ENCODE measurements at regions not wholly inside any gene's neighbourhood (a gene's known extent, or its start where the extent isn't known, plus 50 kb on each side); places are given as distances from the start of the nearest gene placed in this dataset.

DNA sequence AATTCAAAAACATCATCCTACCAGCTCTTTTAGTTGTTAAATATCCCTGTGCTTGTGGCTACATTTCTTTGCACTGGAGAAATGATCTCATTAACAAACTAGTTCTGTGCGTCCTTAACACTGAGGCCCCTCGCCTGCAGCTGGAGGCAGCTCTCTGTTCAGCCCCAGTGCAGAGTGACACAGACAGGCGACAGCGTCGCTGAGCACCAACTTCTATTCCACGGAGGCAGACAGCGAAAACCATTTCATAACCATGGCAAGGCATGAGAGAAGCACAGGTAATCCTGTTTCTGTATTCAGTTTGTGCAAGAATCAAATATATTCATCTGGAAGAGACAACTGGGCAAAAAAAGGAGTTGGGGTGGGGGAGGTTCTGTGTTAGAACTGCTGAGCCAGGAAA lies 530.7 kb downstream of the ZIC1 start:
- Mint-ChIP-seq H3K36me3 (ENCODE audit: low read depth) (no peaks in the 10 kb centered on the region), H3K9me3 (ENCODE audit: low read depth) (no peaks in the 10 kb centered on the region), H3K27me3 (ENCODE audit: low read depth) (no peaks in the 10 kb centered on the region), H3K27ac (ENCODE audit: unreplicated experiment) (peak overlapping the region; percentile 76), H3K4me1 (ENCODE audit: low read depth) (peaks cover 44% of the 10 kb centered on the region), H3K4me3 (ENCODE audit: unreplicated experiment) (peak overlapping the region; percentile 68)
- DNase-seq (ENCODE audit: low spot score) = no peak
- TF ChIP-seq, protein P1, sequence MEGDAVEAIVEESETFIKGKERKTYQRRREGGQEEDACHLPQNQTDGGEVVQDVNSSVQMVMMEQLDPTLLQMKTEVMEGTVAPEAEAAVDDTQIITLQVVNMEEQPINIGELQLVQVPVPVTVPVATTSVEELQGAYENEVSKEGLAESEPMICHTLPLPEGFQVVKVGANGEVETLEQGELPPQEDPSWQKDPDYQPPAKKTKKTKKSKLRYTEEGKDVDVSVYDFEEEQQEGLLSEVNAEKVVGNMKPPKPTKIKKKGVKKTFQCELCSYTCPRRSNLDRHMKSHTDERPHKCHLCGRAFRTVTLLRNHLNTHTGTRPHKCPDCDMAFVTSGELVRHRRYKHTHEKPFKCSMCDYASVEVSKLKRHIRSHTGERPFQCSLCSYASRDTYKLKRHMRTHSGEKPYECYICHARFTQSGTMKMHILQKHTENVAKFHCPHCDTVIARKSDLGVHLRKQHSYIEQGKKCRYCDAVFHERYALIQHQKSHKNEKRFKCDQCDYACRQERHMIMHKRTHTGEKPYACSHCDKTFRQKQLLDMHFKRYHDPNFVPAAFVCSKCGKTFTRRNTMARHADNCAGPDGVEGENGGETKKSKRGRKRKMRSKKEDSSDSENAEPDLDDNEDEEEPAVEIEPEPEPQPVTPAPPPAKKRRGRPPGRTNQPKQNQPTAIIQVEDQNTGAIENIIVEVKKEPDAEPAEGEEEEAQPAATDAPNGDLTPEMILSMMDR (IDR thresholded peaks at IDR 0.05) = no peak

DNA sequence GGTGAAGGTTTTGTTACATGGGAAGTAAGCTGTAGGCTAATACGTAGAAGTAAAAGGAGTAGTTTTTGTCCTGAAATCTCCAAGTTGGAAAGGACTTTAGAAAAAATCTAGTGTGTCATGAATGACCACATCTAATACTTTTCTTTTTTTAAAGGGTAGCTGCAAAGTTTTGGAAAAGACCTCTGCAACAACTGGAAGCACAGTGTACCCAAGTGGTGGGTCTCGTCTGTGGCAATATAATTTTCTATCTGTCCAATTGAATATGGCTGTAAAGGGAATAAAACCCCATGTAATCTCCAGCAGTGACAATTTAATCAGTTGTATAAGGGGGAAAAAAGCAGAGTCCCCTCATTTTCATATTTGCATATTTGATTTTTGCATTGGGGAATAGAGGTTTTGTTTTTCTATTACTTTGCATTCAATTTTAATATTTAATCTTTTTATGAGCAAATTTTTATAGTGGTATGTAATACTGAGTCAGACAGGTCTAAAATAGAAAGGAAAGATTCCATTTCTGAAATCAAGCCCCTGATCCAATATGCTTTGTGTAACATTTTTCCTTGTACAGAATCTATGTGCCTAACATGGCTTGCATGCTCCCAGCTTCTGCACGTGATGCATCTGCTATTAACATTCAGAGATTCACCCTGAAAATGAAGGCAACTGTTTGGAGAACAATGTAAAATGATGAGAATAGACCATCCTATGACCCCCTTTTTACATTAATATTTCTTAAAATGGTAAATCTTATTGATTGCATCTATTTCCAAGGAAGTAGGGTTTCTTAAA lies 531.4 kb downstream of the ZIC1 start:
- H3K9me3 Mint-ChIP-seq (ENCODE audit: low read depth) = no peaks in the 10 kb centered on the region
- no peaks in the 10 kb centered on the region for H3K36me3 Mint-ChIP-seq (ENCODE audit: low read depth)
- no peaks in the 10 kb centered on the region for H3K27me3 Mint-ChIP-seq (ENCODE audit: low read depth)
- TF ChIP-seq, protein P1 (IDR thresholded peaks at IDR 0.05) = peak; percentile 44
- peaks cover 47% of the 10 kb centered on the region for H3K4me1 Mint-ChIP-seq (ENCODE audit: low read depth)
- no peak overlapping the region for H3K27ac Mint-ChIP-seq (ENCODE audit: unreplicated experiment)
- H3K4me3 Mint-ChIP-seq (ENCODE audit: unreplicated experiment) = peak overlapping the region; percentile 2
- DNase-seq (ENCODE audit: low spot score) = no peak

DNA sequence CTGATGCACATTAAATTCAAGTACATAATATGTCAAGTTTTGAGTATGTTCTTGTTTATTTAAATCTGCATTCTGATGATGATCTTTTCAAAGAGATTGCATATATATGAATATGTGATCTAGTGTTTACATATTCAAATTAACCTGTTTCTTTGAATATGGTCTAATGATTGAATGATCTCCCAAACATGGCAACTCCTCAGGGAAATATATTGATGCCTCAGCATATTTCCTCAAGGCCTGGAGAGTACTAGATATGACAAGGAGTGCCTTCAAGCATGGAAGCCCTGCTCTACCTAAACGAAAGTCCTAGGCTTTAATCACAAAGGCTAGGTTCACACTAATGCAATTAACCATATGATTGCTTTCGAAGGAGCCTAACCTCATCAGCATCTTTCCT lies 532.8 kb downstream of the ZIC1 start:
- H3K4me1 Mint-ChIP-seq (ENCODE audit: low read depth) = peaks cover 54% of the 10 kb centered on the region
- H3K36me3 Mint-ChIP-seq (ENCODE audit: low read depth) = no peaks in the 10 kb centered on the region
- TF ChIP-seq, protein P1 (IDR thresholded peaks at IDR 0.05) = no peak
- no peak overlapping the region for H3K27ac Mint-ChIP-seq (ENCODE audit: unreplicated experiment)
- no peaks in the 10 kb centered on the region for H3K9me3 Mint-ChIP-seq (ENCODE audit: low read depth)
- H3K4me3 Mint-ChIP-seq (ENCODE audit: unreplicated experiment) = no peak overlapping the region
- no peak for DNase-seq (ENCODE audit: low spot score)
- H3K27me3 Mint-ChIP-seq (ENCODE audit: low read depth) = no peaks in the 10 kb centered on the region

DNA sequence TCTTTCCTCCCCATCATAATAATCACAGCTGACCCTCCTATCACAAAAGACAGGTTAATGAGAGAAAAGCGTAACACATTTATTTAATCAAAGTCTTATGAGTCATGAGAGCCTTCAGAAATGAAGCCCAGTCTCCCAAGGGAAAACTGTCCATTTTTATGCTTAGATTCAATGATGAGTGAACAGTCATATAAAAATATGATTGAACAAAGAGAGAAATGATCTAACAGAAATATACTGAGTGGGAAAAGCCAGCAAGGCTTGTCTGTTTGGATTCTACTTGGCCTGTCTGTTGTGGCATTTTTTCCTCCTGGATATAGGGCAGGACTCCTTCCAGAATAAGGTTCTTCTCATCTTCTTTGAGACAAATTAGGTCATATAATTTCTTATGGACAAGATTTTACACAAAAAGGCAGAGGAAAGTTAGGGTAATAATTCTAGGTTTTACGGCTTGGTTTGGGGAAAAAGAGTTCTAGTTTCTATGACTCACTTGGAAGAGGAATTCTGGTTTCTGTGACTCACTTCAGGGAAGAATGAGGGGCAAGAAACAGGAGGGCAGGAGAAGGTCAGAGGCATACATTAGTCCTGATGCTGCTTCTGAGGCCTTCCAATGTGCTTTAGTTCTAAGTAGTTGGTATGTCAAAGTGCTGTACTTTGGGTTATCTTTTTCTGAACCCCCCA lies 534.2 kb downstream of the ZIC1 start:
- Mint-ChIP-seq H3K4me1 (ENCODE audit: low read depth) (peaks cover 48% of the 10 kb centered on the region), H3K4me3 (ENCODE audit: unreplicated experiment) (no peak overlapping the region), H3K27me3 (ENCODE audit: low read depth) (no peaks in the 10 kb centered on the region), H3K36me3 (ENCODE audit: low read depth) (no peaks in the 10 kb centered on the region), H3K27ac (ENCODE audit: unreplicated experiment) (peak overlapping the region; percentile 92), H3K9me3 (ENCODE audit: low read depth) (no peaks in the 10 kb centered on the region)
- TF ChIP-seq, protein P1 (IDR thresholded peaks at IDR 0.05) = no peak
- DNase-seq (ENCODE audit: low spot score) = no peak

DNA sequence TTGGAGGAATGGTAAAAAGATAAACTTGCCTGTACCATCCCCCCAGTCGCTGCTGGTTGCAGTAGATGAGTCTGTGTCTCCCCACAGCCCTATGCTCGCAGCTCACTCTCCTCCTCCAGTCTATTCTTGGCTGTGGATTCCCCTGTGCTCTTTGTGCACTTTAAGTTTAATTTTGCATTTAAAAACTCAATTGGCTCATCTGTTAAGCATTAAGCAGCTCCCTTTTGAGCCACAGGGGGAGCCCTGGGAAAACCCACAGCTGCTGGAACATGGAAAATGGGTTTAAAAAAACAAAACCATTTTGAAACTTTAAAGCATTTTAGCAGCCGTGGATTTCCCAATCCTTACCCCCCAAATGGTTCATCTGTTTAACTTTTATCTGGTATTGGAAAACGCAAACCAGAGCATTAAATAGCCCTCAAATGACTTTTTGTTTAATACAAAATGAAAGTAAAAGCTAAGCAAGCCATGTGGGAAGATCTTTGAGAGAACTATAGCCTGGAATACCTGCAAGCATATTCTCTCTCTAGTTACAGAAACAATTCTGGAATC lies 536.9 kb downstream of the ZIC1 start:
- H3K36me3 Mint-ChIP-seq (ENCODE audit: low read depth) = no peaks in the 10 kb centered on the region
- no peaks in the 10 kb centered on the region for H3K27me3 Mint-ChIP-seq (ENCODE audit: low read depth)
- peaks cover 36% of the 10 kb centered on the region for H3K4me1 Mint-ChIP-seq (ENCODE audit: low read depth)
- no peak for DNase-seq (ENCODE audit: low spot score)
- TF ChIP-seq, protein P1 (IDR thresholded peaks at IDR 0.05) = peak; percentile 83
- H3K4me3 Mint-ChIP-seq (ENCODE audit: unreplicated experiment) = peak overlapping the region; percentile 37
- no peaks in the 10 kb centered on the region for H3K9me3 Mint-ChIP-seq (ENCODE audit: low read depth)
- H3K27ac Mint-ChIP-seq (ENCODE audit: unreplicated experiment) = peak overlapping the region; percentile 68

All from chondrocyte (in vitro differentiated cells).